ENCODE measurements at regions not wholly inside any gene's neighbourhood (a gene's known extent, or its start where the extent isn't known, plus 50 kb on each side); places are given as distances from the start of the nearest gene placed in this dataset.

GRCh38 chr7:131159961-131160361 is 167.7 kb upstream of the MKLN1 start:
- TF ChIP-seq, protein P1, sequence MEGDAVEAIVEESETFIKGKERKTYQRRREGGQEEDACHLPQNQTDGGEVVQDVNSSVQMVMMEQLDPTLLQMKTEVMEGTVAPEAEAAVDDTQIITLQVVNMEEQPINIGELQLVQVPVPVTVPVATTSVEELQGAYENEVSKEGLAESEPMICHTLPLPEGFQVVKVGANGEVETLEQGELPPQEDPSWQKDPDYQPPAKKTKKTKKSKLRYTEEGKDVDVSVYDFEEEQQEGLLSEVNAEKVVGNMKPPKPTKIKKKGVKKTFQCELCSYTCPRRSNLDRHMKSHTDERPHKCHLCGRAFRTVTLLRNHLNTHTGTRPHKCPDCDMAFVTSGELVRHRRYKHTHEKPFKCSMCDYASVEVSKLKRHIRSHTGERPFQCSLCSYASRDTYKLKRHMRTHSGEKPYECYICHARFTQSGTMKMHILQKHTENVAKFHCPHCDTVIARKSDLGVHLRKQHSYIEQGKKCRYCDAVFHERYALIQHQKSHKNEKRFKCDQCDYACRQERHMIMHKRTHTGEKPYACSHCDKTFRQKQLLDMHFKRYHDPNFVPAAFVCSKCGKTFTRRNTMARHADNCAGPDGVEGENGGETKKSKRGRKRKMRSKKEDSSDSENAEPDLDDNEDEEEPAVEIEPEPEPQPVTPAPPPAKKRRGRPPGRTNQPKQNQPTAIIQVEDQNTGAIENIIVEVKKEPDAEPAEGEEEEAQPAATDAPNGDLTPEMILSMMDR (IDR thresholded peaks at IDR 0.05): no peak
- TF ChIP-seq POLR2A (IDR thresholded peaks at IDR 0.05; ENCODE audit: low read depth) (no peak), POLR2AphosphoS5 (IDR thresholded peaks at IDR 0.05) (no peak), EP300 (IDR thresholded peaks at IDR 0.05) (no peak)

Data from esophagus muscularis mucosa (tissue), 4 donors.